NCI-H146 (cell line): ENCODE measurements at regions not wholly inside any gene's neighbourhood (a gene's known extent, or its start where the extent isn't known, plus 50 kb on each side); places are given as distances from the start of the nearest gene placed in this dataset.
A peak's percentile ranks its signal among the peaks of the same experiment; 100 is the strongest.

ENCODE experiments used
- DNase-seq: peaks from one replicate; lab custom pipeline; 2025; lab: John Stamatoyannopoulos, UW

- DNase-seq = no peak
Observed at GRCh38 chr1:99163671-99164070, 100.6 kb upstream of the PLPPR4 start.

GRCh38 chr1:99170516-99170915 is 93.8 kb upstream of the PLPPR4 start:
- no peak for DNase-seq

GRCh38 chr1:99171184-99171813 is 93.0 kb upstream of the PLPPR4 start:
- DNase-seq = no peak

DNA sequence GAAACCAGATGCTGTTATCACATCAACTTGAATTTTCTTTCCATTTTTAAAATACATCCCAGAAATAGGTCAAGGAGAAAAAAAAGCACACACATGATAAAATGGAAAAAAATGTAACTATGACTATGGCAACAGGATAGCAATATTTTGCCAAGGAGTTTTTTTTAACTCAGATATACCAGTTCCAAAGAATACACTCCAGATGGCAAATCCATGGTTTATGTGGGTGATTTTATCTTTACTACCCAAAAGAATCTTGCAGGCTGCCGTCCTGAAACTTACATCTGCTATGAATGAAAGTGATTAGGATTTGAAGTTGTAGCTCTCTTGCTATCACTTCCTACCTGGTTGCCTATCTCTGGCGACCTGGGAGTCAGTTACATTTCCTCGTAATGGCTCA is 91.0 kb upstream of the PLPPR4 start:
- DNase-seq = no peak

DNA sequence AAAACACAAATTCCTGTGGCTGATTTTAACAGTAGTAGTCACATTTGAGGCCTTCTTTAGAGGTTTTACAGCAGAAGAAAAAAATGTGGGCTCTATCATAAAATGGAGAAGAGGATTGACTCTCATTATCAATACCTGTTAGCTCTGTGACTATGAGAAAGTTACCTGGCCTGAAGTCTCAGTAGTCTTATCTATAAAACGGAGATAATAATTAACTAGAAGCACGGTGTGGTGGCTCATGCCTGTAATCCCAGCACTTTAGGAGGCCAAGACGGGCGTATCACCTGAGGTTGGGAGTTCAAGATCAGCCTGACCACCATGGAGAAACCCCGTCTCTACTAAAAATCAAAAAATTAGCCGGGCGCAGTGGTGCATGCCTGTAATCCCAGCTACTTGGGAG is 90.4 kb upstream of the PLPPR4 start:
- DNase-seq = no peak

DNA sequence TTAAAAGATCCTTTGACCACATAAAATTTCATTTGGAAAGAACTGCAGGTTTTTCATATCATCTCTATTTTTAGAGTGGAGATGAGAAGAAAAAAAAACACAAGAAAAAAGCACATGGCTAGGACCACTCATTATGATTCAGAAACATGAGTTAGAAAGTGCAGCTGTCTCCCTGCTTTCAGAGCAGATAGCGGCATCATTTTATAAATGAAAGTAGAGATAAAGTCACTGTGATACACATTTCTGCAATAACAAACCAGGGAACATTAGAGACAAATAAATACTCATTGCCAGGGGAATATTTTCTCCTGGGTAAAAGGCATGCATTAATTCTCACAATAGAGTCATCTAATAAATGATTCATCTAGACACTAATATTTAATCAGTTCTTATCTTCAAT is 87.5 kb upstream of the PLPPR4 start:
- no peak for DNase-seq

- no peak for DNase-seq
Observed at GRCh38 chr1:99177465-99177864, 86.8 kb upstream of the PLPPR4 start.

DNA sequence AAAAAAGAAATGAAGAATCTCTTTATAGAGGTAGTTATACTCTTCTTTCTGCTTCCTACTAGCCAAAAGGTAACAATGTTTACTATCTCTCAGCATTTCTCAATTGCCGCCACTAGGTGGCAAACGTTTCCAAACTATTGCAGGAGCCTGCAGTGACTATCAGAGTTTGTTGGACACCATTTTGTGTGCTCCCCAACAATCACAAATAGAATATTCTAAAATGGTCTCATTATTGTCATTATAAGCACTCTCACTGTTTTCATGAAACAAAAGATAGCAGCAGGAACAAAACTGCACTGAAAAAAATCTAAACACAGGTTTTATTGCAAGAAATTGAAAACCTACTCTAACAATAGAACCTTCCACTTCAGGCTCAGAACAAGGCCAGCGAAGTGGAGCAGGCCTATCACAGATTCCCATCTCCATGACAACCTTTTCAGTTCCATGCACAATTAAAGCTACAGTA is 83.9 kb upstream of the PLPPR4 start:
- peak; percentile 63 for DNase-seq

GRCh38 chr1:99180915-99181314 is 83.4 kb upstream of the PLPPR4 start:
- no peak for DNase-seq

DNA sequence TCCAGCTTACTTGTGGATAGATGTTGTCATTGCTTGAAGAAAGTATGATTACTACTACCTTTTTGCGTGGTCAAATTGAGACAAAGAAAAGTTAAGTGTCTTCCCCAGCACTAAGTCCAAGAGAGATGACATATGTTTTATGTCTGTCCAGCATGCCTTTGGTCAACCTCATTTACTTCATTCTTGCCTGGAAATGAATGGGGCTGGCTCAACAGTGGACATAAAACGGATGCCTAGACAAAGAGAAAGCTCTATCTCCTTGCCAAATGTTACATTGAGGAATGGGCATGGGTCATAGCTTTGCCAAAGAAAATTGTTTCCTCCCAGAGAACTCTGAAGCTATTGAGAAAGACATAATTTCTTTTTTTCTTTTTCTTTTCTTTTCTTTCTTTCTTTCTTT is 82.4 kb upstream of the PLPPR4 start:
- no peak for DNase-seq

GRCh38 chr1:99185196-99185595 is 79.1 kb upstream of the PLPPR4 start:
- no peak for DNase-seq

GRCh38 chr1:99193431-99193830 is 70.9 kb upstream of the PLPPR4 start:
- no peak for DNase-seq

GRCh38 chr1:99198393-99198792 is 65.9 kb upstream of the PLPPR4 start:
- DNase-seq = no peak

- DNase-seq = no peak
Observed at GRCh38 chr1:99207216-99207615, 57.1 kb upstream of the PLPPR4 start.
